NCI-H128 (cell line): ENCODE measurements at regions not wholly inside any gene's neighbourhood (a gene's known extent, or its start where the extent isn't known, plus 50 kb on each side); places are given as distances from the start of the nearest gene placed in this dataset.

ENCODE experiments used
- DNase-seq: peaks from one replicate; lab custom pipeline; 2025; ENCODE audit not compliant: unreplicated experiment; lab: John Stamatoyannopoulos, UW

DNA sequence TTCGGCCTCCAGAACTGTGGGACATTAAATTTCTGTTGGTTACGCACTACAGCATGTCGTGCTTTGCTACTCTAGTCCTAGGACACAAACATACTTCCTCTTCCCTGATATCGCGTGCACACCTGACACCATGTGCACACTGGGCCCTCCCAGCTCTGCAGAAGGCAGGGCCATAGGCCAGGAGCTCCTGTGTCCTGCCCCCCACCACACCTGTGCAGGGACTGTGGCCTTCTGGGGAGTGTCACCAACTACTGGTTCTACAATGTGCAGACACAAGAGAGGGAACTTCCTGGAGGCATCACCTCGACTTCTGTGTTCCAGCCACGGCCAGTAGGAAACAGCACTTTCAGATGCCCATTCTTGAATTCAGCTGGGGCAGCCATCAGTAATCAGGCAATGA, 646.4 kb upstream of the MGMT start:
- no peak for DNase-seq

DNA sequence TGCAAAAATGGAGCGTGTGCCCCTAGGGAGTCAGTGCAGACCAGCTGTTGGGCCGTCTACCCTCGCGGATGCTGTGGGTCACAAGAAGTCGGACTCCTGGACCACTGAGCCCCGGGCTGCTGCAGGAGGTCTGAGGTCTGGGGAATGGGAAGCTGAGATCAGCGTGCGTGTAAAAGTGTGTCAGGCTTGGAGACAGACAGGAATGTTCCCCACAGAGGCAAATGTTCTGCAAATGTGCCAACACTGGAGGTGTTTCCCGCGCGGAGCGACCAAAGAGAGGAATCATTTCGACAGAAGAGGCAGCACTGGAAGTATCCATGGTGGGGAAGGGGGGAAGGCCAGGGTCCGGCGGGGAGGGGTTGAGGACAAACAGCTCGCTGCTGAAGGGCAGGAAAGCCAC, 643.8 kb upstream of the MGMT start:
- no peak for DNase-seq

DNA sequence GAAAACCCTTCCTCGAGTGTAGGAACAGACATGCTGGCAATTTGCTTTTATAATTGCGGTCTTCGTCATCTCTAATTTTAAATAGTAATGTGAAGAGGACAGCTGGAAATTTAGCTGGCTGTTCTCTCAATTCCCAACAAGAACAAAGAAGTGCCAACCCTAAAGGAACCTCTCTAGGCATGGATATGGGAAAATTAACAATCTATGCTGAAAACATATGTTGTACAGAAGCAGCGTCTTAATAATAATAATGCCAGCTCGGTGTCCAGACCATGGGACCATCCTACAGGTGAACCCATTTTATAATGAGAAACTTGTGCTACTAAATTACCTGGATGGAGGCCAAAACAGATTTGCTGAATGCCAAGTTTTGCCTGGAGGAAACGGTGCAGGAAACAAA, 641.4 kb upstream of the MGMT start:
- no peak for DNase-seq

DNA sequence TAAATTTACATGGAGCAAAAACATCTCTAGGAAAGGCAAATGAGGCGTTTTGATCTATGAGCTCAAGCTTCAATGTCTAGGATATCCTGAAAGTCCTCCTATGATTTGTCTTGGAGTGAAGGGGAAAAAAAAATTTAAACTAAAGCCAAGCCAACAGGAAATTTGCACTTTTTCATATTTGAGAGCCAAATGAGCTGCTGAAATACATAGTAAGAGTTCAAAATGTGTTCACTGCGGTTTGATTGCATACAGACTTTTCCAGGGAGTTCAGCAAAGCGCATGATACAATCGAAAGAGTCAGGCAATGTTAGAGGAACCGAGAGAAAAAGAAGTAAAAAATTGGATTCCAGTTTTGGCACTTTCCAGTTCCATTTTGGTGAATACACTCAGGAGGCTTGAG, 633.4 kb upstream of the MGMT start:
- DNase-seq: no peak

DNA sequence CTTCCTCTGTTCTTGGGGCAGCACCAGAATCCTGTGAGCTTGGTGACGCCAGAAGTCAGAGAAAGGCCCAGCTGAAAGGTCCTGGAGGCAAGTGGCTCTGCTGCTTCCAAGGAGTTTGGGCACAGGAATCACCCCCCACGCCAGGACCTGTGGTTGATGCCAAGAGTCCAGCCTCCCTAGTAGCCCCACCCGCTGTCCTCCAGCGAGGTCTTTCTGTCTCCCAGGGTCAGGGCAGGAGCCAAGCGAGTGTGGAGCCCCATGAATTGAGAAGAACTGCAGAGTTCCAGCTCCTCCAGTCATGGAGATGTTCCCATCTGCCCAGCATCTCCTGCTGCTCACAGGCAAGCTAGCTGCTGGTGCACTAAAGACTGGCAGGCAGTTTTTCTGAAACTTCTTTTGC, 631.7 kb upstream of the MGMT start:
- DNase-seq: no peak

DNA sequence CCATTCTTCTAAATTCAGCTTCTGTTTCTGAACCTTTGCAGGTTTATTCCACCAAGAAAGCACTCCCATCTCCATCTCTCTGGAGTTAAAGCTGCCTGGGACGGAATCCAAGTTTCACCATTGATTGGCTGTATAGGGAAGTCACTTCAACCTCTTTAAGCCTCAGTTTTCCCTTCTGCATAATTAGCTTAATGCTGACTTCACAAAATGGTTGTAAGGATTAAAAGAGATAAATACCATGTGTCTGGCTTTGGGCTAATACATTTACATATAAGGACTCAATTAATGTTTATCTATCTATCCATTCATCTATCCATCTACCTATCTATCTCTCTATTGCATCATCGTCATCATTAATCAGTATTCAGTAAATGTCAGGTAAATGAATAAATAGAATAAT, 629.6 kb upstream of the MGMT start:
- no peak for DNase-seq

DNA sequence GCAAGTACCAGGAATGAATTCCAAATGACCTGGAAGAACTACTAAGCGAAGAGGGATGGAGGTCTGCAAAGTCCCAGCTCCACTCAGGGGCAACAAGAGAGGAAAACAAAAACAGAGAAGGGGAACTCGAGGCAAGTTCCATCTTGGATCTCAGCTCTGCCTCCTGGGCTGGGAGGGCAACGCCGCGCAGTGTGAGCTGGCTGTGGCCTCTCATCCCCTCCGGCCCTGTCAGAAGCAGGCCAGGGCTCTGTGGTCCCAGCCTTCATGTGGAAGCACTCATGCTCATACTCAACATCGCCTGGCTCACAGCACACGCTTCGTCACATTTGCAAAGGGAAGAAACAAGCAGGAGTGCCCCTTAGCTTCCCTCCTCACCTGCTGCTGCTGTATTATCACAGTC, 627.9 kb upstream of the MGMT start:
- no peak for DNase-seq

DNA sequence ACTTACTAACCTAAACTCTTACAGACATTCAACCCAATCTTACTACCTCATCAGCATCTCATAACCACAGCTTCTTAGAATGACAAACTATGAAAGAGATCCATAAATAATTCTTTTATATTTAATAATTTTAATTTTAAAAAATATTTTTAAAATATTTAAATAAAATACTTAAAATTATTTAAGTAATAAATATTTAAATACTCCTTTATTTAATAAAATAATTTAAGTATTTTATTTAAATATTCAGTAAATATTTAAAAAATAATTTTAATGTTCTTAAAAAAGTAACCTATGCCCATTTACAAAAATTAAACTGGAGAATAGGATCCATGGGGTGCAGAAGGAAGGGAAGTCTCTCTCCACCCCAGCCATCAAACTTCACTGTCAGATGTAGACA, 627.3 kb upstream of the MGMT start:
- no peak for DNase-seq

DNA sequence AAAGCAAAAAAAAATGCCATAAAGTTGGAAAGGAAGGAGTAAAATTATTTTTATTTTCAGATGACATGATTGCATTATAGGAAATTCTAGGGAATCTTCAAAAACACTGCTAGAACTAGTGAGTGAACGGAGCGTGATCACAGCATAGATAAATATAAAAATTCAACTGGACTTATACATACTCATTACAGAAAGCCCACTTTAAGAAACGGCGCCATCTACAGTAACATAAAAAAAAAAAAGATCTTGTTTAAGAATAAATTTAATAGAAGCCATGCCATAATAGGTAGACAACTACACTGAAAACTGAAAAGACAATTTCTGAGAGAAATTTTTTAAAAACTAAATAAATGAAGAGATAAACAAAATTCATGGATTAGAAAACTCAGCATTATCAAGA, 623.1 kb upstream of the MGMT start:
- no peak for DNase-seq

DNA sequence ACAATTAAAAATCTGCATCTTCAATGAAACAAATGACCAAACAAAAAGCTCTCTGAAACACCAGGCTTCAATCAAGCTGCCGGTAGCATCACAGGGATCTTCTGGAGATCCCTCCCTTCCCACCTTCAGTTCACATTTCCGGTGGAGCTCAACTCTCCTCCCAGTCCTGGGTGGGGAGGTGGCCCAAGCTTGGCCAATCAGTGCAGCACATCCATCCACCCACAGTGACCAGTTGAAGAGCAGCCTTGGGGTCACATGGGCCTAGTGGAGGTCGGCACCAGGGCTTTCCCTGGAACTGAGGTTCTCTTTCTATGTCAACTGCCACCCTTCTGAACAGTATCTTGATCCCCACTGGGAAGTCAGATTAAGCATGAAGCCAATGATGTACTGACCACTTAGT, 620.1 kb upstream of the MGMT start:
- no peak for DNase-seq

DNA sequence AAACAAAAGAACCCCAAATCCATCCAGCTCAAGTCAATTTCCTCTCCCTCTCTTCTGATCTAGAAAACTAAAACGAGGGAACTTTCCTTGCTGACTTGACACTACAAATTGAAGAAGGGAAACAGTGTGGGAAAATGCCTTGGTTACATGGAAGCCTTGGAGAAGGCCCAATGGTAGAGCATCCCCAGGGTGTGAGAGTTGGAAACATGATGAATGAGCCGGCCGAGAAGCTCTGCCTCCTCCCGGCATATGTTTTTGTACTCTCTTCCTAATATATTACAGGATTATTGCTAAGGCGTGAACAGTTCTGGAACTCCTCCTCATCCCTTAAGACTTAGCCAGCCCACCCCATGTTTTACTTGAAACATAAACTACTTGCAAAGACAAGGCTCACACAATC, 618.2 kb upstream of the MGMT start:
- no peak for DNase-seq

DNA sequence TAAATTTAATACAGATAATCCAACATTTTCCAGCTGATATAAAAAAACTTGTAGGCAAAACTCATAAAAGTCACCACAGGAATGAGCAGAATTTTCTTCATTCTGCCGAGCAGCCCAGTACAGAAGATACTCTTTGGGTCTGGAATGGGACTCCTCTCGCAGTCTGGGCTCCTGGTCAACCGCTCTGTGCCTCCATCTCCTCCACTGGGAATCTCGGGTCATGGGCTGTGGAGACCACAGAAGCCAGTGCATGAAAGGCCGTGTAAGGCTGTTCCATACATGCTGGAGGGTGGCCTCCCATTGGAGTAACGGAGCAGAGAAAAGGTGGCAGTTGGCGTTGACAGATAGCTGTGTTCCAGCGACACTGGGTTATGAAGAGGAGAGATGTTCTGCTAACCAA, 616.4 kb upstream of the MGMT start:
- DNase-seq: no peak

DNA sequence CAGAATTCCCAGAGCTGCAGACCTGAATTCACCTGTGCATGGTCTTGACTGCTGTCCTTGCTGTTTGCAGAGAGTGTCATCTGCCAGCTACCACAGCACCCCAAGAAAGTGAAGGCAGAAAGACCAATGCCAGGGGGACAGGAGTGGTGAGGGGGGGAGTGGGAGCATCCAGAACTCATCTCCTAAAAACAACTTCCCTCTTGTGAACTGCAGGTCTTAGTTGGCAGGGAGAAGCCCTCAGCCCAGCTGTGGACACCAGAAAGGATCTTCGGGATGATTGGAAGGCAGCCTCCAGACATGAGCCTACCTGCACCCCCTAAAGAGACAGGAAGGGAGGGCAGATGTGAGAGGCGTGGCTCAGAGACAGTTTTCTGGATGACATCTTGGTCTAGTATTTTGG, 615.8 kb upstream of the MGMT start:
- DNase-seq: no peak

DNA sequence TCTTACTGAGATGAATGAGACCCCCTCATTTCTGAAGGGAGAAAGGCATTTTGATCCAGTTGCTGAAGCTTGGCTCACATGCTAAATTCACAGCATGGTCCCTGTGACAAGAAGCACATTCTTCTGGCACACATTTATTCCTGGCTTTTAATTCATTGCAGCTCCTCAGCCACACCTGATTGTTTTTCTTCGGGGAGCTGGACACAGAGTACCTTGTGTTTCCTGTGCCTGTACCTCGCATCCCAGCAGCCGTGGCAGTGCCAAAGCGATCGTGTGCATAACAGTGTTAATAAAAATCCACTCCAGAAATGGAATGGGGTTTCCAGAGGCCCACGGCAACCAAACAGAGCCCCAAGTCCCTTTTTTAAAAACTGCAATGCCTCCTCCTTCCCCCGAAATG, 615.3 kb upstream of the MGMT start:
- DNase-seq: no peak

DNA sequence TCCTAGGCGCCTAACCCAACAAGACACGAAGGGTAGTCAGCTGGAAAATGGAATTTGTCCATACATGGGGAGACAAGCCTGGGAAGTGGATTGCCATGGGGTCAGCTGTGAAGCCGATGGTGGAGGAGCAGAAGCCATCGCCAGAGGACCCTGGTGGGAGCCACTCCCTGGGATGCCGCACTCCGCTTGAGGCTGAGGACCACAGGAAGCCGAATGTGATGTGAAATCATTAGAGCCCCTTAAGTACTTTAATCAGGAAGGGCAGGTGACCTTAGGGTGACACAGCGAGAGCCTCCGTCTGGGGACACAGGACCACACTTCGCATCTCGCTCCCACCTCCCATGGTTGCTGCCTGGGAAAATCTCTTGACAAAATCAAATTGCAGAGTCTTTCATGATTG, 614.6 kb upstream of the MGMT start:
- no peak for DNase-seq

DNA sequence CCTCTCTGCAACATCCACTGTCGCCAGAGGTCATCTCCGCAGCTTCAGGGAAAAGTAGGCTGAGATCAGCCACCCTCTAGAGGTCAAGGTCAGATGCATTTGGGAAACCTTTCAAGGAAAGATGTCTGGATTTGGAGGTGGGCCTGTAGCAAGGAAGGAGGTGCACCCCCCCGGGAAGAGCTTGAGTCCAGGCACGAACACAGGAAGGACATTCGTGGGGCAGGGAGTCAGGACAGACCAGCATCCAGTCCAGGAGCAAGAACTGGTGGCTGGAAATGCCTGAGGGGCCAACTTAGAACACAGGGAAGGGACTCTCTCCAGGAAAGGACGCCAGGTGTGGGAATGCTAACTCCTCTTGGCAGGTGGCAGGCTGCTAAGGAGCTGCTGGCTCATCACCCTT, 614.1 kb upstream of the MGMT start:
- DNase-seq: no peak

DNA sequence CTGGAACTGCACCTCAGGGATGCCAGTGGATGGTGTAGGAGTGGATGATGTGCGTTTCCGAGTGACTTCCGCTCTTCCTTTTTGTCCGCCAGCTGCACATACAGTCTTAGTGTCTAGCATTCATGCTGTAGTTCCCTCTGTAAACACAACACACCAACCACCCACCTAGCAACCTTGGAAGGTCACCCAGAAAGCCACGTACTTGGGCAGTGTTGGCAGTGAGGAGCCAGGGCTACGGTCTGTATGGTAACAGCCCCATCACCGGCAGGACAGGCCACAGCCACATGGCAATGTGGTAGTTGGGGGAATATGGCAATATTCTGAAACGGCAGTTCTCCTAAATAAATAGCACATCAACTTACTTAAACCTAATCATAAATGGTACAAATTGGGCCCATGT, 613.5 kb upstream of the MGMT start:
- no peak for DNase-seq

DNA sequence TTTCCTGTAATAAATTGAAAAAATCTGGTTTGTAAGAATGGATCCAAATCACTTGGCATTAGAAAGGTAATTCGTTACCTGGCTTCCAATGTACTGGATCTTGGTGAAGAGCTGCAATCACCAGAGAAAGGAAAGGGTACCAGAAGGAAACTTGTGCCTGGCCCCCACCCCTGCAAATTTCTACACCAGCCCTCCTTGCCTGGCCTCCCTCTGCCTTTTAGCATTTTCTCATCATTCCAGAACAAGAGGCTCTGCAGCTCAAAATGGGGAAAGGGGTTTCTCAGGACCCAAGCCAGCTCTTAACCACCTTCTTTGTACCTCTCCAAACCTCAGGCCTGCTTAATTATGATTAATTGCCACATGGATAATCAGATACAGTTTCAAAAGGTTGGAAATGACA, 612.8 kb upstream of the MGMT start:
- DNase-seq: no peak

DNA sequence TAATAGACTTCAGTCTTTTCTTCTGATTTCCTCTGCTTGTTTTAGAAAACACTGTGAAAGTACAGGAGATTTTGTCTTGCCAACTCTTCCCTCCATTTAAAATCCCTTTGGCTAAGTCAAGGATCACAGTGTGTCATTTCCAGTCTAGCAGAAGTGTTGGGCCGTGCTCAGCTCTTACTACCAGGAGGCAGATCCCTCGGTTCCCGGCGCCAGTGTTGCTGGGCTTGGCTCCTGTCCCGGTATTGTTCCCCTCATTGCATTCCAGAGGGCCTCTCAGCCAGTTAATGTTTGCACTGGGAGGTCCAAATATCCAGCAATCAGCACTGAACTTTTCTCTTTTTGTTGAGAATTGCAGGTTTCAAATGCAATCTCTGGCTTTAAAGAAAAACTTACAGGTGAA, 612.1 kb upstream of the MGMT start:
- no peak for DNase-seq

DNA sequence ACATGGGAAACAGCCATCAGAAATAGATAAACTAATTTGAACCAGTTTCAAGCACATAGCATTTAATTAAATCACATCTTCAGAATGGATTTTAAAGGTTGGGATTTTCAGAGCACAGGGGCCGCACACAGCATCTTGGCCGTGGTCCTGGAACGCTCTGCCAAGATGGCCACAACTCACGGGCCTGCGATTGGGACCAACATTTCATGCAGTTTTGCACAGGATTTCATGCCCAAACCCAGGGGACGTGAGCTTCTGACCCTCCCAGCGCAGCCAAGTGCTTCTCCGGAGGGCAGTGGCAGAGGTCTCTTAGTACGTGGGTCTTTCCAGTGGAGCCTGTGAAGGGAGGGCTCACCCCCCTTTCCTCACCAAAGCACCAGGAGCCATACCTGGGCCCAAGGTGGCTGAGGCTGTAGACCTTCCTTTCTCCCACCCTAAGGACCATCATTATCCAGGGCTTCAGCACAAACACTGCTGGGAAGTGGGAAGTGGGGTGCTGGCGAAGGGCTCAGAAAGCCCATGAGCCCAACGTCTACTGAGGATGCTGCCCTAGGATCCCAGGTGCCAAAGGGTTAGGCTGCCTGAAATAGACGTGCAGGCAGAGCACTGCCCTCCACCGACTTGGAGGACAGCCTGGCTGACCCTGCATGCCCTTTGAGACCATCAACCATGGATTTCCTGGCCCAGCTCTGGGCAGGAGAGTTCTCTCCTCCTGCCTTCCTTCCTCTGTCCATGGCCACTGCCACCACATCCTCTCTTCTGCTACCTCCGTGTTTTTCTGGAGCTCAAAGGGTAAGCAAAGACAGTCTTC, 611.2 kb upstream of the MGMT start:
- no peak for DNase-seq

DNA sequence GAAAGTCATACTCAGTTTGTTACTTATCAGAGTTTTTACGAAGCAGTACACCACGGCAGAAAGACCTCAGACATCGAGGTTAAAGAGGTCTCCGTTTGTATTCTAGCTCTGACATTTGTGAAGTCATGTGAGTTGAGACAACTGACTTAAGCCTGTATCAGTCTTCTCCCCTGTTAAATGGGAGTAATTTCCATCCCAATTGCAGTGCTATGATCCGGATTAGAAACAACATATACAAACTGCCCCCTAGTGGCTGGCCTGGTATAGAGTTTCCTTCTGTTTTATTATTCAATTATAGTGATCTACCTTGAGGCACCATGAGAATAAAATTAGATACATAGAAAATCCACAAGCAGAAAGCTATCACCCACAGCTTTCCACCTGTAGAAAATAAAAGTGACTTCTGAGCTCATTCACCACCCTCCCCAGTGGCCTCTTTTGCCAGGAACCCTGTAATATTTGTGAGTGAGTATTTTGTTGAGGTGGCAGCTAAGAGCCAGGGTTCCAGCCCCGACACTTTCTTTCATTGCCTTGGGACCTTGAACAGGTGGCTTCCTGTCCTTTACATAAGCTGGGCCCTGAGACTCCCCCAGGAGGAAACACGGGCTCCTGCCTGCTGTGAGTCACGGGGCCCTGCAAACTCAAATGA, 607.2 kb upstream of the MGMT start:
- DNase-seq: no peak

DNA sequence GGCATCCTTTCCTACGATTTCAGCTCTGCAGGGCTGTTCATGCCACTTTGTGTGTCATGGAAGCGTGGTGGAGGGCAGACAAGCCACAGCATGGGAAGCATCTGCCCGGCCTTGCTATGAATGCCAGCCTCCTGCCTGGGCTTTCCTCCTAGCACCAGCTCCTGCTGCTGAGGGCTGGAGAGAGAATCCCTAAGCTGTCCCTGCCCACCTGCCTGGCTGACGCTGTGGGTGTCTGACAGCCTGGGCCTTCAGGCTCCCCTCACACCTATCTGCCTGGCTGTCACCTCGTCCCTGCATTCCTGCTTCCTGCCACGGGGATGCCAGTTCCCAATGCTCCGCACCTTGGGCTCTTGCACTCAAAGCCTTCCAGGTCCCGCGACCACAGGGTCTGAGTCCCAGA, 606.5 kb upstream of the MGMT start:
- no peak for DNase-seq
